GM19035 (cell line): ENCODE measurements at regions not wholly inside any gene's neighbourhood (a gene's known extent, or its start where the extent isn't known, plus 50 kb on each side); places are given as distances from the start of the nearest gene placed in this dataset.
"Not testable (repeated sequence)": the region's sequence is repeated elsewhere in the genome, so short reads cannot be mapped to it uniquely, and the experiment has no call there.

Source experiments
- ATAC-seq: cut with Tn5 transposase; IDR thresholded peaks from one replicate; pipeline ENCODE4 v1.9.1; 2021; ENCODE audit not compliant: unreplicated experiment

GRCh38 chr10:28188526-28188925, 114.3 kb downstream of the MPP7 start:
- ATAC-seq = no peak

GRCh38 chr10:28186887-28187578, 115.8 kb downstream of the MPP7 start:
- no peak for ATAC-seq

GRCh38 chr10:28186461-28186860, 116.4 kb downstream of the MPP7 start:
- ATAC-seq = no peak

DNA sequence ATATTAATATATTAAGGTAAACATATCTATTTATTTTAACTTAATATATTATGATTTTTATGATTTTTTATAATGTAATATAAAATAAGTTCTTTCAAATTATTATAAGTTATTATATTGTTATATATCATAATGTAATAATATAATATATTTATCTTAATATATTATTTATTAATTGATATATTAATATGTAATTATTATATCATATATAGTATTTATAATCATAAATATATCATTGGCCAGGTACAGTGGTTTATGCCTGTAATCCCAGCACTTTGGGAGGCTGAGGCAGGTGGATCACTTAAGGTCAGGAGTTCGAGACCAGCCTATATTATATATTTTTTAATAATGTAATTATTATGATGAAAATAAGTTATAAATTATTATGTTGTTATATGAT, 118.1 kb downstream of the MPP7 start:
- no peak for ATAC-seq

GRCh38 chr10:28181478-28182096, 121.3 kb downstream of the MPP7 start:
- no peak for ATAC-seq

DNA sequence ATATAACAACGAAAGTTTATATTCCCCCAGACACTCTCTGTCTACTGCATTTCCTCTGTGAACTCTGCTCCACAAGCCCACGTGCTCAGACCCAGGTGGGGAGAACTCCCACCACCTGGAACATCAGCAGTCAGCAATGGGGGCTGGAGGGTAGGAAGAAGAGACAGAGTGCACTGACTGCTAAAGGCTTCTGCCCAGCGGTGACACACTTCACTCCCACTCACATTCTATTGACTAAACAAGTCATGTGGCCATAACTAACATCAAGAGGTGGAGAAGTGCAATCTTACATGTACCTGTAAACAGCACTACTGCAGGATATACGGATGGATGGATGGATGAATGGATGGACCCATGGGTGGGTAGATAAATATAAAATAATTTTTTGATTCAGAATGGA, 122.2 kb downstream of the MPP7 start:
- no peak for ATAC-seq

DNA sequence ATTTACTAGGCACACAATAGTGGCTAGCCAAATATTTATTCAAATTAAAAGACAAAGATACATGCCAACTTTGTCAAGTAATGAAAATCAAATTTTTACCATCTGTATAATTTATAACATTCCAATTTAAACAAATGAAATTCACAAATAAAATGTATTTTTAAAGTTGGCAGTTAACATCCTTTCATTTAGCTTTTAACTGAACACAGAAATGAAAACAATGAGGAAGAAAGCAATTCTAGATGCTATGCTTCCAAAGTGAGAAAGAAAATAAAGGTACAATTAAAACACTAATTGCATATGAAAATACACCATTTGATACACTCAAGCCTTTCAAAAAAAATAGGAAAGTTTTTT, 123.1 kb downstream of the MPP7 start:
- no peak for ATAC-seq

DNA sequence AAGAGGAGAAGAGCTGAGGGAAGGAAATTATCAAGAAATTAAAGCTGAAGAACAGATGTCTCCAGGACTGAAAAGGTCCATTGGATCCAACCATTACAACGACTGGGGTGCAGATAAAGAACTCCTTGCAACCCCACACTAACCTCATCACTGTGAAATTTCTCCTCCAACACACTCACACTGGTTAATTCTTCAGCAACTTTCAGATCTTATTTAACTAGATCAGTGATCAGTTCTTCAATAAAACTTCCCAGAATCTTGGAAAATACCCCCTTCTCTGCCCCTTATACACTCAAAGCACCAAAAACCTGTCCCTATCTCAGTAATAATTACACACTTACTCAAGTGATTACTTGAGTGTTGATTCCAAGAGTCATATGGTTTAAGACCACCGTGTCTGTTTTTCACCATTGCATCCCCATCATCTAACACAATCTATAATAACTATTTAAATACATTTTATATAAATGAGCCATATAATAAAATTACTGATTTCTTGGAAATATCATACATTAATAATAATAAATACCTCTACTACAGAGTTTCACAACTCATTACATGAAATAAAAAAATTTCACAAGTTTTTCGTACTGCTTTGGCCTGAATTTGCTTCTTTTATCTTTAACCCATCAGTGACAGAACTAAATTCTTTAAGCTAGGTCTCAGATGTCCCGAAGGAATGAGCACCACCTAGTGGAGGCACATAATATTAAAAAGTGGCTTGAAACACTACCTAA, 123.7 kb downstream of the MPP7 start:
- peak; percentile 63 for ATAC-seq

DNA sequence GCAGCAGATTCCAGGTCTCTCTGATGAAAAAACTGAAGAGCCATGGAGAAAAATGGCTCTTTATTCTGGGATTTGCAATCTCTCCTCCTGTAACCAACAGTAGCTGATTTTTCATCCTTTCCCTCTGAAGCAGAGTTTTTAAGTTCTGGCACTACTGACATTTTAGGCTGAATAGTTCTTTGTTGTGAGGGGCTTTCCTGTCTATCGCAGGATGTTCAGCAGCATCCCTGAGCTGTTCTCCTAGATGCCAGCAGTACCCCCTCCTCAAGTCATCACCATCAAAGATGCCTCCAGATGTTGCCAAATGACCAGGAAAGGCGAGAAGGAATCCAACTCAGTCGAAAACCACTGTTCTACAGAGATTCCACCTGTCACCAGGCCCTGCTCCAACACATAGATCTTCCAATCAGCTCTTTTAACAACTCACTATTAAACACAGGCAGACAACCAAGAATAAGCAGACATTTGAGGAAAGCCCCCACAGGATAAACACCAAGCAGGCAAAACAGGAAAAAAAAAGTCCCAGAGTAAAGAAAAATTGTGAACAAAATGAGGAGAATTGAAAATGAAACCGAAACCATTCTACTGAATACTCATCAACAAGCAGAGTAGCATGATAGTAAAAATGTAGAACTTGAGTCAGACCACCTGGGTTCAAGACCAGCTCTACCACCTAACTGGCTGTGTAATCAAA, 124.8 kb downstream of the MPP7 start:
- ATAC-seq = peak; percentile 64

GRCh38 chr10:28176498-28176897, 126.4 kb downstream of the MPP7 start:
- ATAC-seq = not testable (repeated sequence)

- no peak for ATAC-seq
Measured at GRCh38 chr10:28172223-28172610, 130.6 kb downstream of the MPP7 start.

DNA sequence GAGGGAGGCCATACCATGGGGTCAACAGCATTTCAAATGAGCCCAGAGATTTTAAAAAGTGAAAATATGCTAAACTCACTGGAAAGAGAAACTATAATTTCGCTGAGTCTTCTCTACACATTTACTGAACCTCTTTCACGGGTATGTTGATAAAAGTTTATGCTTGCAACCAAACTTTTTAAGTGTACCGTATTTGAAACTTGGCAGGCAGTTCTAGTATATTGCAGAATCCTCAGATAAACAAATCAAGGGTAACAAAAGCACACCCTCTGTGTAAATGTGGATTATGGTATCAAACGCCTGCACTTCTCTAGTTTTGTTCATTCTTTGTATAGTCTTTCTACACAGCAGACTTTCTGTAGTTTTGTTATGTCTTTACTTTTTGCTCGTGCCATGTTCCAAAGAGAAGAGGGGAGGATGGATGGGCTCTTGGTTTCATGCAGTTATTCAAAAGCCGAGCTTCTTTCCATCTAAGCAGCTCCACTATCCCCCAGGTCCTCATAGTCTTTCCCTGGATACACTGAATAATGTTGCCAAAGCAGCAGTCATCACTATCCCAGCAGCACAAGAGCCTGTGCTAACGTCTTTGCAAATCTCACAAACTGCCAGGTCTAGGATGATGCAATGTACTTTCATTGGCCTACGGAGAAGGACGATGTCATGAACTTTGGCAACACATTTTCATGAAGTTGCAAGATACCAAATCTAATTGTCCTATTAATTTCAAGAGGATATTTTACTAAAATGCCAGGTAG, 131.2 kb downstream of the MPP7 start:
- no peak for ATAC-seq

DNA sequence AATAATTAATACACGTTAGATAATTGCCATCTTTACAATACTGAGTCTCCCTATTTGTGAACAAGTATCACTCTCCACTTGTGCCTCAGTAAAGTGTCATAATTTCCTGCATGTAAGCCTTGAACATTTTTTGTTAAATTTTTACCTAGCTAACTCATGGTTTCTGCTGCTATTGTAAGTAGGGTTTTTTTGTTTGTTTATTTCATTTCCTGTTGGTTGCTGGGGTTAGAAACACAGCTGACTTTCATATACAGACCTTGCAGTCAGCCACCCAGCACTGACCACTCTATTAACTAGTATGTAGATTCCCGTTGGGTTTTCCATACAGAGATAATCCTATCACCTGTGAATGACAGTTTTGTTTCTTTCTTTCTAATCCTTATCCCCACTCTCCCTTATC, 133.3 kb downstream of the MPP7 start:
- peak; percentile 92 for ATAC-seq

GRCh38 chr10:28160866-28161405, 141.9 kb downstream of the MPP7 start:
- ATAC-seq = no peak

GRCh38 chr10:28157379-28157778, 145.5 kb downstream of the MPP7 start:
- no peak for ATAC-seq

DNA sequence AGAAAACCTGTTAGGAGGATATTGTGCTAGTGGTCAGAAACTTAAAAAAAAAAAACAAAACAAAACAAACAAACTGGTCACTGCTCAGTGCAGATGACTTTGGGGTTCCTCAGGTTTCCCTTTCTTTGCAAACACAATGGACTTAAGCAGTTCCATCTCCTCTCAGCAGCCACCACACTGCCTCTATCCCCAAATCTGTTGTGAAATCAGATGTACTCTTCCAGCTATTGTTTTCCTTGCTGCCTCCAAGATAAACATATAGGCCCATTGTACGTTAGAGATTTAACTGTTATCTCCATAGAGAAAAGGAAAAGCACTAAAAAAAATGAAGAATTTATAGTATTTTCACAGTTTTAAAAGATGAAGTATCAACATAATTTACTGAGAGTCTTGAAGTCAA, 147.1 kb downstream of the MPP7 start:
- ATAC-seq = no peak

- no peak for ATAC-seq
Measured at GRCh38 chr10:28151636-28152035, 151.2 kb downstream of the MPP7 start.

DNA sequence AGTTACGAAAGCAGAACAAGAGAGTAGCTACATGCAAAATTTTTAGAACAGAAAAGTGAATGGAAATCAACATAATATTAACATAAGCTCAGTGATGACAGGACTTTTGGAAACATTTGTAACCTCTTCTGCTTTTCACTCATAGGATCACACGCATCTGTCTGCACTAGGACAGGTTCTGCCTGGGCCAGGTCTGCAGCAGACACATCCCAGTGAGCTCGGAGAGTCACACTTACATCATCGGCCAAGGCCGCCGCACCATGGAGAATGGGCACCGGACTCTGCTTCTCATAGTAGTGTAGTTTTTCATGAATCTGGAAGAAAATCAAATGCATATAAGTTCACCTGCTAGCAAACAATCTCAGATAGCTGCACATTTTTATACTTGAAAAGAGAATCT, 150.9 kb upstream of the ODAD2 start:
- no peak for ATAC-seq

DNA sequence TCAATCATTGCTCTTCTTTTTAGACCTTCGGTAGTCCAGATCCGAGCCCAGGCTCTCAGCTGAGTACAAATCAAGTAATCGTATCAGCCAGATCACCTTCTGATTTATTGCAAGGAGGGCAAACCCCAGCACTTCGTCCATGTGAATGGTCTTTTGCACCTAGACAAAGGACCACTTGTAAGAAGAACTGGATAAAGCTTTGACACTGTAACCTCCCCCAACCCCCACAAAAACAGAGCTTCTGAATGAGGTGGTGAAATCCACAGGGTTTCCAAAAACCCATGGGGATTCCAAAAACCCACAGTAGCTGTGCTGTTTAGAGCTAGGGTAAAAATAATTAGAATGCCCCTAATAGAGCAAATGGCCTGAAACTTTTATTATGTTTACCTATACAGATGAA, 148.8 kb upstream of the ODAD2 start:
- no peak for ATAC-seq

DNA sequence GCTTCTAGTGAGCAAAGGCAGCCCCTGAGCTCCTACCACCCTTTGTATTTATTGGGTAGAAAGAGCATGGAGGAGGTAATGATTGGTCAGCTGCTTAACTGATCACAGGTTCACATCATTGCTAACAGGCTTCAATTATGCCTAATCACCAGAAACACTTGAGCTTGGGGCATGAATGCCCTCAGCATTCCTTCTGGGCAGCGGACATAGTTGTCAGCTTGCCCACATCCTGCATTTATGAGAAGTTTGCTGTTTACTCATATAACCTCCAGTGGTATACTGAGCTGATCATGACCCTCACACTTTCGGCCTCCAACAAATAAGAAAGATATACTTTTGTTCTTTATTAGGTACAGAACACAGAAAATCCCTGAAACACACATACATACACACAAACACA, 140.3 kb upstream of the ODAD2 start:
- no peak for ATAC-seq
